ENCODE measurements at regions not wholly inside any gene's neighbourhood (a gene's known extent, or its start where the extent isn't known, plus 50 kb on each side); places are given as distances from the start of the nearest gene placed in this dataset.

DNA sequence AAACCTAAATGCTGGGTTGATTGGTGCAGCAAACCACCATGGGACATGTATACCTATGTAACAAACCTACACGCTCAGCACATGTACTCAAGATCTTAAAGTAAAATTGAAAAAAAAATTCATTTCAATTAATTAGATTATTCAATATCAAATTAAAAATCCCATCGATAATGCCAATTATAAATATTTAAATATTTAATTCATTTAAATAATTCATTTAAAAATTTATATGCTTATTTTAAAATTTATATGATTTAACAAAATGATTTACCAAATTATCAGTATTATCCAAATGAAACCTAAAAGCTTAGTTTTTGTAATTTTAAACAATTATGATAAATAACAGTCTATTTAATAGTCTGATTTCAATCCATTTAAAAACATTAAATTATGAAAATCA is 560.4 kb downstream of the NUP35 start:
- Histone ChIP-seq H3K9me3 (ENCODE audit: low read depth) (no peaks in the 10 kb centered on the region), H3K79me2 (ENCODE audit: insufficient read depth) (no peaks in the 10 kb centered on the region), H3K9ac (no peak overlapping the region), H4K20me1 (ENCODE audit: insufficient read depth) (no peaks in the 10 kb centered on the region), H3K4me2 (ENCODE audit: unreplicated experiment) (no peak overlapping the region), H3K27ac (no peak overlapping the region), H3K9me2 (ENCODE audit: insufficient read depth) (no peaks in the 10 kb centered on the region), H3K36me3 (ENCODE audit: low read depth) (no peaks in the 10 kb centered on the region), H3F3A (ENCODE audit: insufficient read depth) (no peaks in the 10 kb centered on the region), H2AFZ (no peak overlapping the region), H3K4me3 (no peak overlapping the region), H3K4me1 (ENCODE audit: insufficient read depth) (no peaks in the 10 kb centered on the region), H3K27me3 (replicated peaks; ENCODE audit: insufficient read depth) (no peaks in the 10 kb centered on the region)
- DNase-seq, result no peak
- 36% methylated on average over 2 of the region's 2 CpGs for WGBS, 2 experiments (ENCODE audit: low coverage in 1 of 2, low lambda C conversion rate in 2 of 2, missing lambda C conversion rate in 2 of 2)
- TF ChIP-seq EZH2phosphoT487 (IDR thresholded peaks at IDR 0.05; ENCODE audit: insufficient read depth, low read depth) (no peak), EZH2 (IDR thresholded peaks at IDR 0.05; ENCODE audit: insufficient read depth, poor library complexity, severe bottlenecking) (no peak)
- in situ Hi-C loops (cut with MboI), result no loop called here

DNA sequence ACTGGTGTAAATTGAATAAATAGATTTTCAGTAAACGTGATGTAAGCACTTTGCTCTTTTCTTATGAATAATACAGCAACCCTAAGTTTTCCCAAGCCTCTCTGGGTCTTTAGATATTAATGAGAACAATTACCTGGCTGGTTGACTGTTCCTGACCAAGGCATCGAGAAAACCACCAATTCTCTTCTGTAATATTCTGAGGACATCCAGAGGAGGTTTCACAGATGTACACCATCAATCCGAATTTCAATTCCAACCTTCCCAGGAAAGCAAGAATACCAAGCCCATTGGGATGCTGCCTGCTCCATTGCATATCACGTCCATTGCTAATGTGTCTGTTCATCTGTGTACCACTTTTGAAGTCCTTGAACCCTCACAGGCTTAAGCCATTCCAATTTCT is 571.8 kb downstream of the NUP35 start:
- H3K27ac ChIP-seq, result no peak overlapping the region
- WGBS, 2 experiments (ENCODE audit: low coverage in 1 of 2, low lambda C conversion rate in 2 of 2, missing lambda C conversion rate in 2 of 2), result 5 to 7% methylated on average over 4 of the region's 4 CpGs

GRCh38 chr2:183709829-183710228 is 585.6 kb downstream of the NUP35 start:
- Histone ChIP-seq H3F3A (ENCODE audit: insufficient read depth) (no peaks in the 10 kb centered on the region), H3K4me1 (ENCODE audit: insufficient read depth) (no peaks in the 10 kb centered on the region), H3K27me3 (replicated peaks; ENCODE audit: insufficient read depth) (no peaks in the 10 kb centered on the region), H3K9me3 (ENCODE audit: low read depth) (no peaks in the 10 kb centered on the region), H3K36me3 (ENCODE audit: low read depth) (no peaks in the 10 kb centered on the region), H4K20me1 (ENCODE audit: insufficient read depth) (no peaks in the 10 kb centered on the region), H3K9ac (no peak overlapping the region), H3K27ac (no peak overlapping the region), H2AFZ (no peak overlapping the region), H3K79me2 (ENCODE audit: insufficient read depth) (no peaks in the 10 kb centered on the region), H3K9me2 (ENCODE audit: insufficient read depth) (no peaks in the 10 kb centered on the region), H3K4me2 (ENCODE audit: unreplicated experiment) (no peak overlapping the region), H3K4me3 (no peak overlapping the region)
- DNase-seq, result no peak
- 0 to 9% methylated on average over 1 of the region's 1 CpG for WGBS, 2 experiments (ENCODE audit: low coverage in 1 of 2, low lambda C conversion rate in 2 of 2, missing lambda C conversion rate in 2 of 2)
- no peak for TF ChIP-seq EZH2phosphoT487 (IDR thresholded peaks at IDR 0.05; ENCODE audit: insufficient read depth, low read depth)
- TF ChIP-seq EZH2 (IDR thresholded peaks at IDR 0.05; ENCODE audit: insufficient read depth, poor library complexity, severe bottlenecking), result no peak
- in situ Hi-C loops (cut with MboI), result no loop called here

More for the DNA sequence above, 571.8 kb downstream of the NUP35 start:
- Histone ChIP-seq H2AFZ (no peak overlapping the region), H3K36me3 (ENCODE audit: low read depth) (no peaks in the 10 kb centered on the region), H3K4me3 (no peak overlapping the region), H4K20me1 (ENCODE audit: insufficient read depth) (no peaks in the 10 kb centered on the region), H3K4me1 (ENCODE audit: insufficient read depth) (no peaks in the 10 kb centered on the region), H3K9ac (no peak overlapping the region), H3K9me3 (ENCODE audit: low read depth) (no peaks in the 10 kb centered on the region), H3K9me2 (ENCODE audit: insufficient read depth) (no peaks in the 10 kb centered on the region), H3K27me3 (replicated peaks; ENCODE audit: insufficient read depth) (no peaks in the 10 kb centered on the region), H3K4me2 (ENCODE audit: unreplicated experiment) (no peak overlapping the region), H3K79me2 (ENCODE audit: insufficient read depth) (no peaks in the 10 kb centered on the region), H3F3A (ENCODE audit: insufficient read depth) (no peaks in the 10 kb centered on the region)
- DNase-seq, result no peak
- in situ Hi-C loops (cut with MboI), result no loop called here
- TF ChIP-seq EZH2phosphoT487 (IDR thresholded peaks at IDR 0.05; ENCODE audit: insufficient read depth, low read depth), result no peak
- TF ChIP-seq EZH2 (IDR thresholded peaks at IDR 0.05; ENCODE audit: insufficient read depth, poor library complexity, severe bottlenecking), result no peak

DNA sequence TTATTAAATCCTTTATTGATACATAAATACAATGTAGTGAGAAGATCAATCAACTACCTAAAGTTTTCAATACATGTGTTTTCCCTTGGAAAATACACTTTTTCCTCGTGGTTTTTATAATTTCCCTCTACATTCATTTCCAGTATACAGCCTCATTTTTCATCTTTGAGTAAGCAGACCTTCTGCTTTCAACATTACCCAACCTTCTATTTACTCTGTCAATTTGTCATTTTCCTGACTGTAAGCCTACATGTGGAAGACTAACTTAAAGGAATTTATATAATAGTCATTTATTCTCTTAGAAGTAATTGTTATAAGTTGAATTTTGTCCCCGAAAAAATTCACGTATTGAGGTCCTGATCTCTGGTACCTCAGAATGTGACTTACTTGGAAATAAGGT is 594.0 kb downstream of the NUP35 start:
- H3K27me3 ChIP-seq (replicated peaks; ENCODE audit: insufficient read depth), result no peaks in the 10 kb centered on the region
- WGBS, 2 experiments (ENCODE audit: low coverage in 1 of 2, low lambda C conversion rate in 2 of 2, missing lambda C conversion rate in 2 of 2), result 12 to 14% methylated on average over 3 of the region's 3 CpGs
- no peak overlapping the region for H2AFZ ChIP-seq
- H3K9me3 ChIP-seq (ENCODE audit: low read depth), result no peaks in the 10 kb centered on the region
- in situ Hi-C loops (cut with MboI), result no loop called here
- H3K4me3 ChIP-seq, result no peak overlapping the region
- H3K36me3 ChIP-seq (ENCODE audit: low read depth), result no peaks in the 10 kb centered on the region
- no peaks in the 10 kb centered on the region for H4K20me1 ChIP-seq (ENCODE audit: insufficient read depth)
- no peak overlapping the region for H3K27ac ChIP-seq
- H3K79me2 ChIP-seq (ENCODE audit: insufficient read depth), result no peaks in the 10 kb centered on the region
- no peaks in the 10 kb centered on the region for H3K9me2 ChIP-seq (ENCODE audit: insufficient read depth)
- no peaks in the 10 kb centered on the region for H3F3A ChIP-seq (ENCODE audit: insufficient read depth)
- TF ChIP-seq EZH2 (IDR thresholded peaks at IDR 0.05; ENCODE audit: insufficient read depth, poor library complexity, severe bottlenecking) (no peak), EZH2phosphoT487 (IDR thresholded peaks at IDR 0.05; ENCODE audit: insufficient read depth, low read depth) (no peak)
- no peak for DNase-seq
- H3K4me2 ChIP-seq (ENCODE audit: unreplicated experiment), result no peak overlapping the region
- no peaks in the 10 kb centered on the region for H3K4me1 ChIP-seq (ENCODE audit: insufficient read depth)
- no peak overlapping the region for H3K9ac ChIP-seq

DNA sequence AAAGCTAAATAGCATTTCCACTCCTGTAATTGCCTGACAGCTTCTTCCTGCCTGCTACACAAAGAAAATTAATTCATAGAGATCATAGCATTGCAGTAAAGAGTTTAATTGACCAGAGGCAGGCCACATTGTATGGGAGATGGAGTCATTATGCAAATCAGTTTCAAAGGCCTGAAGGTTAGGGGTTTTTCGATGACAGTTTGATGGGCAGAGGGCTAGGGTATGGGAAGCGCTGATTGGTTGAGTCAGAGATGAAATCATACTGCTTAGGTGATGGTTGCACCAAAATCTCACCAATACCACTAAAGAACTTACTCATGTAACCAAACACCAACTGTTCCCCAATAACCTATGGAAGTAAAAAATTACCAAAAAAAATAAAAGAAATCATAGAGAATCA is 599.0 kb downstream of the NUP35 start:
- Histone ChIP-seq H3K36me3 (ENCODE audit: low read depth) (no peaks in the 10 kb centered on the region), H3K4me1 (ENCODE audit: insufficient read depth) (no peaks in the 10 kb centered on the region), H3K27me3 (replicated peaks; ENCODE audit: insufficient read depth) (no peaks in the 10 kb centered on the region), H3K4me3 (no peak overlapping the region), H2AFZ (no peak overlapping the region), H3K9me2 (ENCODE audit: insufficient read depth) (no peaks in the 10 kb centered on the region), H3F3A (ENCODE audit: insufficient read depth) (no peaks in the 10 kb centered on the region), H3K9ac (no peak overlapping the region), H3K9me3 (ENCODE audit: low read depth) (no peaks in the 10 kb centered on the region), H3K79me2 (ENCODE audit: insufficient read depth) (no peaks in the 10 kb centered on the region), H3K27ac (no peak overlapping the region), H4K20me1 (ENCODE audit: insufficient read depth) (no peaks in the 10 kb centered on the region), H3K4me2 (ENCODE audit: unreplicated experiment) (no peak overlapping the region)
- WGBS, 2 experiments (ENCODE audit: low coverage in 1 of 2, low lambda C conversion rate in 2 of 2, missing lambda C conversion rate in 2 of 2), result 13% methylated on average over 2 of the region's 2 CpGs
- no peak for DNase-seq
- no peak for TF ChIP-seq EZH2 (IDR thresholded peaks at IDR 0.05; ENCODE audit: insufficient read depth, poor library complexity, severe bottlenecking)
- TF ChIP-seq EZH2phosphoT487 (IDR thresholded peaks at IDR 0.05; ENCODE audit: insufficient read depth, low read depth), result no peak
- in situ Hi-C loops (cut with MboI), result no loop called here

All from GM23248 (cell line).